Astrocyte (in vitro differentiated cells and primary cell): ENCODE measurements at regions not wholly inside any gene's neighbourhood (a gene's known extent, or its start where the extent isn't known, plus 50 kb on each side); places are given as distances from the start of the nearest gene placed in this dataset.

Source experiments
- DNase-seq: peaks from one replicate; pipeline ENCODE4 v3.0.0-alpha.2; 2010; ENCODE audit warnings: low read depth
- FAIRE-seq: peaks from 2 replicates; lab custom pipeline; 2011; peaks lifted over from hg19 to GRCh38; lab: Jason Lieb, UNC
- H2AFZ ChIP-seq: 2 replicates; pipeline ENCODE4 v1.6.0; 2012; ENCODE audit warnings: low read depth, low read length, inconsistent platforms
- H3K27ac ChIP-seq: 2 replicates; pipeline ENCODE4 v1.5.1; 2011; ENCODE audit warnings: low read depth, low read length, inconsistent platforms
- H3K27me3 ChIP-seq: 2 replicates; pipeline ENCODE4 v1.6.0; 2011; ENCODE audit warnings: low read length, inconsistent platforms; ENCODE audit not compliant: insufficient read depth
- H3K36me3 ChIP-seq: 2 replicates; pipeline ENCODE4 v1.5.1; 2011; ENCODE audit warnings: low read length, inconsistent platforms; ENCODE audit not compliant: insufficient read depth
- H3K4me1 ChIP-seq: 2 replicates; pipeline ENCODE4 v1.5.1; 2011; ENCODE audit warnings: low read length, inconsistent platforms; ENCODE audit not compliant: insufficient read depth
- H3K4me2 ChIP-seq: 2 replicates; pipeline ENCODE4 v1.6.0; 2012; ENCODE audit warnings: low read length, inconsistent platforms
- H3K4me3 ChIP-seq: 2 replicates; pipeline ENCODE4 v1.5.1; 2011; ENCODE audit warnings: low read depth, mild to moderate bottlenecking, low read length, inconsistent platforms; ENCODE audit not compliant: insufficient read depth
- H3K79me2 ChIP-seq: 2 replicates; pipeline ENCODE4 v1.6.0; 2012; ENCODE audit warnings: mild to moderate bottlenecking, low read length, inconsistent platforms; ENCODE audit not compliant: insufficient read depth
- H3K9ac ChIP-seq: 2 replicates; pipeline ENCODE4 v1.6.0; 2012; ENCODE audit warnings: mild to moderate bottlenecking, low read length, inconsistent platforms
- H3K9me3 ChIP-seq: 2 replicates; pipeline ENCODE4 v1.5.1; 2012; ENCODE audit warnings: low read depth, mild to moderate bottlenecking, low read length, inconsistent platforms; ENCODE audit not compliant: insufficient read depth
- H4K20me1 ChIP-seq: 2 replicates; pipeline ENCODE4 v1.6.0; 2012; ENCODE audit warnings: low read length, inconsistent platforms; ENCODE audit not compliant: insufficient read depth
- H3K27ac Mint-ChIP-seq: one replicate; pipeline ENCODE4 v1.8.0; 2021; ENCODE audit warnings: mild to moderate bottlenecking, mixed read lengths; ENCODE audit not compliant: unreplicated experiment
- H3K27me3 Mint-ChIP-seq: one replicate; pipeline ENCODE4 v1.8.0; 2021; ENCODE audit warnings: low read depth, mixed read lengths; ENCODE audit not compliant: unreplicated experiment
- H3K36me3 Mint-ChIP-seq: one replicate; pipeline ENCODE4 v1.8.0; 2021; ENCODE audit warnings: low read depth, mixed read lengths; ENCODE audit not compliant: unreplicated experiment
- H3K4me1 Mint-ChIP-seq: one replicate; pipeline ENCODE4 v1.8.0; 2021; ENCODE audit warnings: low read depth, mixed read lengths; ENCODE audit not compliant: unreplicated experiment
- H3K4me3 Mint-ChIP-seq: one replicate; pipeline ENCODE4 v1.8.0; 2021; ENCODE audit warnings: mild to moderate bottlenecking, moderate library complexity, mixed read lengths; ENCODE audit not compliant: unreplicated experiment
- H3K9me3 Mint-ChIP-seq: one replicate; pipeline ENCODE4 v1.8.0; 2021; ENCODE audit warnings: mild to moderate bottlenecking, mixed read lengths; ENCODE audit not compliant: unreplicated experiment
- EZH2 ChIP-seq: IDR thresholded peaks from 2 replicates; pipeline ENCODE4 v1.6.1; 2012; ENCODE audit warnings: mild to moderate bottlenecking, low read length, inconsistent platforms; ENCODE audit not compliant: insufficient read depth
- TF ChIP-seq, protein P1 (sequence below): IDR thresholded peaks from 2 replicates; pipeline ENCODE4 v1.5.1; 2011; ENCODE audit warnings: low read depth, mild to moderate bottlenecking, inconsistent platforms, low read length, moderate library complexity; ENCODE audit not compliant: insufficient read depth

DNA sequence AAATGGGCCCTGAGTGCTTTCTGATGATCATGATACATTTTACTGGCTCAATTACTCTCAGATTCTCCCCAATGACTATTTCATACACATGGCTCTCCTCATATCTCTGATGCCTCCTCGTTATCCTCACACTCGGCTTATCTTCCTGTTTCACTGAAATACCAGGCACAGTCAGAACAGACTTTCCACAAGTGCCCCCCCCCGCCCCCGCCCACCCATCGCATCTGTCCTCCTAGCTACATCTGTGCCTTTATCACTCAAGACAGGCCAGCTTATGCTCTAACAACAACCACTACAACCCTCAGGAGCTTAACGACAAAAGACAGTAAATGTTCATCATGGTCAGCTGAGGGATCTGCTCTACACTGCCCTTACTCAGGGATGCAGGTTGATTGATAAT lies 610.6 kb upstream of the DIPK2B start:
- H3K27ac ChIP-seq = no peak overlapping the region
- peaks cover 55% of the 10 kb centered on the region for H3K4me1 Mint-ChIP-seq
- H3K27ac Mint-ChIP-seq = peak overlapping the region; percentile 29
- no peak for FAIRE-seq
- DNase-seq = no peak
- no peaks in the 10 kb centered on the region for H3K9me3 ChIP-seq
- H3K36me3 ChIP-seq = no peaks in the 10 kb centered on the region
- no peak overlapping the region for H3K4me2 ChIP-seq
- H3K36me3 Mint-ChIP-seq = peaks cover 4% of the 10 kb centered on the region
- no peaks in the 10 kb centered on the region for H4K20me1 ChIP-seq
- H3K27me3 ChIP-seq = no peaks in the 10 kb centered on the region
- H3K27me3 Mint-ChIP-seq = no peaks in the 10 kb centered on the region
- no peak overlapping the region for H2AFZ ChIP-seq
- H3K4me3 ChIP-seq = no peak overlapping the region
- H3K4me1 ChIP-seq = peaks cover 22% of the 10 kb centered on the region
- no peak overlapping the region for H3K9ac ChIP-seq
- TF ChIP-seq, protein P1, sequence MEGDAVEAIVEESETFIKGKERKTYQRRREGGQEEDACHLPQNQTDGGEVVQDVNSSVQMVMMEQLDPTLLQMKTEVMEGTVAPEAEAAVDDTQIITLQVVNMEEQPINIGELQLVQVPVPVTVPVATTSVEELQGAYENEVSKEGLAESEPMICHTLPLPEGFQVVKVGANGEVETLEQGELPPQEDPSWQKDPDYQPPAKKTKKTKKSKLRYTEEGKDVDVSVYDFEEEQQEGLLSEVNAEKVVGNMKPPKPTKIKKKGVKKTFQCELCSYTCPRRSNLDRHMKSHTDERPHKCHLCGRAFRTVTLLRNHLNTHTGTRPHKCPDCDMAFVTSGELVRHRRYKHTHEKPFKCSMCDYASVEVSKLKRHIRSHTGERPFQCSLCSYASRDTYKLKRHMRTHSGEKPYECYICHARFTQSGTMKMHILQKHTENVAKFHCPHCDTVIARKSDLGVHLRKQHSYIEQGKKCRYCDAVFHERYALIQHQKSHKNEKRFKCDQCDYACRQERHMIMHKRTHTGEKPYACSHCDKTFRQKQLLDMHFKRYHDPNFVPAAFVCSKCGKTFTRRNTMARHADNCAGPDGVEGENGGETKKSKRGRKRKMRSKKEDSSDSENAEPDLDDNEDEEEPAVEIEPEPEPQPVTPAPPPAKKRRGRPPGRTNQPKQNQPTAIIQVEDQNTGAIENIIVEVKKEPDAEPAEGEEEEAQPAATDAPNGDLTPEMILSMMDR = no peak
- TF ChIP-seq EZH2 = no peak
- peaks cover 55% of the 10 kb centered on the region for H3K79me2 ChIP-seq
- H3K9me3 Mint-ChIP-seq = no peaks in the 10 kb centered on the region
- H3K4me3 Mint-ChIP-seq = no peak overlapping the region

DNA sequence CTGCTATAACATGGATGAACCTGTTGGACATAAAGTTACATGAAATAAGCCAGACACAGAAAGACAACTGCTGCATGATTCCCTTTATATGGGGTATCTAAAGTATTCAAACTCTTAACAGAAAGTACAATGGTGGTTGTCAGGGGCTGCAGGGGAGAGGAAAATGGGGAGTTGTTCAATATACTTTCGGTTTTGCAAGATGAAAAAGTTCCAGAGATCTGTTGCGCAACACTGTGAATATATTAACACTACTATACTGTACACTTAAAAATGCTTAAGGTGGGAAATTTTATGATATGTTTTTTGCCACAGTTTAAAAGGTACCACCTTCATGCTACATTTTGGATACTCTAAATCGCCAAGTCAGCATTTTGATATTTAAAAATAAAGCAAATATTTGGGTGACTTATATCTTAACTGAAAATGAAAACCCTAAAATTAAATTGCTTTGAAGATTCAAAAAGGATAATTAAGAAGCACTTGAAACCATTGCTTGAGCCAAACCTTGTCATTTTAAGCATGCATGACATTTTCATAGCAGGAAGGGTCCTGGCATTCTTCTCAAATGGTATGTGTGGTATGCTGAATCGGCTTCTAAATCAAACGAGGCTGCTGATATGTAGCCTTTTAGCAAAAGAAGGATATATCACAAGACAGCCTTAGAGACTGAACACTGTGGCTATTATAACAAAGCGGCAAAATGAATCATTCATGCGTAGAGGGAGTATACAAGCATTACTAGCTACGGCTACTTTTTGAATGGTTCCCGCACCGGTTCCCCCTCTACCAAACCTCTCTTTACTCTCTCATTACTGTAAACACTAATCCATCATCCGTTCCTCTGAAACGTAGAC lies 607.1 kb upstream of the DIPK2B start:
- H3K36me3 ChIP-seq = no peaks in the 10 kb centered on the region
- Mint-ChIP-seq H3K36me3 (peaks cover 2% of the 10 kb centered on the region), H3K27ac (peak overlapping the region; percentile 96), H3K4me1 (peaks cover 73% of the 10 kb centered on the region), H3K9me3 (no peaks in the 10 kb centered on the region), H3K27me3 (no peaks in the 10 kb centered on the region), H3K4me3 (no peak overlapping the region)
- peak overlapping the region; percentile 91 for H3K9ac ChIP-seq
- peaks cover 49% of the 10 kb centered on the region for H3K79me2 ChIP-seq
- peaks cover 36% of the 10 kb centered on the region for H3K4me1 ChIP-seq
- FAIRE-seq = no peak
- no peaks in the 10 kb centered on the region for H3K27me3 ChIP-seq
- H4K20me1 ChIP-seq = no peaks in the 10 kb centered on the region
- H2AFZ ChIP-seq = no peak overlapping the region
- H3K27ac ChIP-seq = peak overlapping the region; percentile 97
- H3K4me3 ChIP-seq = peak overlapping the region; percentile 44
- TF ChIP-seq, protein P1 = no peak
- peak overlapping the region; percentile 89 for H3K4me2 ChIP-seq
- no peaks in the 10 kb centered on the region for H3K9me3 ChIP-seq
- DNase-seq = peak; percentile 81
